GM21786 (cell line): ENCODE measurements at regions not wholly inside any gene's neighbourhood (a gene's known extent, or its start where the extent isn't known, plus 50 kb on each side); places are given as distances from the start of the nearest gene placed in this dataset.

Experiments used
- ATAC-seq: cut with Tn5 transposase; IDR thresholded peaks from one replicate; pipeline ENCODE4 v1.9.1; 2021; ENCODE audit not compliant: unreplicated experiment

GRCh38 chr1:187873126-187873525 lies 1044.4 kb downstream of the PLA2G4A start:
- ATAC-seq, result no peak

GRCh38 chr1:187876775-187877174 lies 1048.0 kb downstream of the PLA2G4A start:
- ATAC-seq, result no peak

- ATAC-seq, result no peak
These were observed 1048.5 kb downstream of the PLA2G4A start for GRCh38 chr1:187877220-187877619.

- no peak for ATAC-seq
These were observed 1050.1 kb downstream of the PLA2G4A start for GRCh38 chr1:187878883-187879282.

- no peak for ATAC-seq
These were observed 1054.6 kb downstream of the PLA2G4A start for GRCh38 chr1:187883356-187883755.

- ATAC-seq, result no peak
These were observed 1063.4 kb downstream of the PLA2G4A start for GRCh38 chr1:187891993-187892682.

- ATAC-seq, result no peak
These were observed 1063.9 kb downstream of the PLA2G4A start for GRCh38 chr1:187892683-187893039.

GRCh38 chr1:187893471-187893870 lies 1064.7 kb downstream of the PLA2G4A start:
- no peak for ATAC-seq

- ATAC-seq, result no peak
These were observed 1065.6 kb downstream of the PLA2G4A start for GRCh38 chr1:187894349-187894748.

GRCh38 chr1:187903223-187903622 lies 1074.5 kb downstream of the PLA2G4A start:
- no peak for ATAC-seq

GRCh38 chr1:187909382-187909781 lies 1080.6 kb downstream of the PLA2G4A start:
- ATAC-seq, result no peak

- no peak for ATAC-seq
These were observed 1083.1 kb downstream of the PLA2G4A start for GRCh38 chr1:187911820-187912219.

- ATAC-seq, result no peak
These were observed 1092.2 kb downstream of the PLA2G4A start for GRCh38 chr1:187920976-187921375.

GRCh38 chr1:187921426-187921825 lies 1092.7 kb downstream of the PLA2G4A start:
- ATAC-seq, result no peak

GRCh38 chr1:187922255-187922654 lies 1093.5 kb downstream of the PLA2G4A start:
- no peak for ATAC-seq

GRCh38 chr1:187924252-187924651 lies 1095.5 kb downstream of the PLA2G4A start:
- no peak for ATAC-seq

- ATAC-seq, result peak; percentile 91
These were observed 1099.5 kb downstream of the PLA2G4A start for GRCh38 chr1:187928288-187928687.

- no peak for ATAC-seq
These were observed 1099.9 kb downstream of the PLA2G4A start for GRCh38 chr1:187928696-187929095.

- ATAC-seq, result no peak
These were observed 1103.0 kb downstream of the PLA2G4A start for GRCh38 chr1:187931776-187932175.

GRCh38 chr1:187933562-187934419 lies 1105.0 kb downstream of the PLA2G4A start:
- ATAC-seq, result no peak

- no peak for ATAC-seq
These were observed 1107.9 kb downstream of the PLA2G4A start for GRCh38 chr1:187936667-187937066.

- no peak for ATAC-seq
These were observed 1109.3 kb downstream of the PLA2G4A start for GRCh38 chr1:187938092-187938491.
